Tibial nerve (tissue), 4 donors: ENCODE measurements at regions not wholly inside any gene's neighbourhood (a gene's known extent, or its start where the extent isn't known, plus 50 kb on each side); places are given as distances from the start of the nearest gene placed in this dataset.

ENCODE experiments used
- DNase-seq, 2 donors: peaks; one replicate each; pipeline ENCODE4 v3.0.0-alpha.2; 2019; ENCODE audit warnings: low spot score in 2 of 2
- H3K27ac ChIP-seq, 4 donors: fragments of 200-600 bp; sonication (generic) in 3 of 4; one replicate each; pipeline ENCODE4 v1.5.1; 2017 to 2019; ENCODE audit warnings: mild to moderate bottlenecking in 1 of 4
- H3K27me3 ChIP-seq, 2 donors: fragments of 200-600 bp; sonication (generic) in 1 of 2; one replicate each; pipeline versions ENCODE4 v1.5.1 to v1.6.0; 2017 to 2019
- H3K36me3 ChIP-seq, 3 donors: fragments of 200-600 bp; sonication (generic); one replicate each; pipeline ENCODE4 v1.5.1; 2018 to 2019
- H3K4me1 ChIP-seq, 4 donors: fragments of 200-600 bp; sonication (generic) in 3 of 4; one replicate each; pipeline ENCODE4 v1.5.1; 2017 to 2019
- H3K4me3 ChIP-seq, 4 donors: fragments of 200-600 bp; sonication (generic) in 3 of 4; one replicate each; pipeline ENCODE4 v1.5.1; 2017 to 2019; ENCODE audit warnings: mild to moderate bottlenecking in 1 of 4, moderate library complexity in 1 of 4
- H3K9me3 ChIP-seq, 4 donors: fragments of 200-600 bp; sonication (generic) in 3 of 4; one replicate each; pipeline ENCODE4 v1.5.1; 2017 to 2019
- CTCF ChIP-seq, 5 experiments: fragments of 200-600 bp in 3 of 5; fragments of 450-650 bp in 2 of 5; sonication (generic) in 3 of 5; IDR thresholded peaks; one replicate each; pipeline ENCODE4 v1.5.1; 2016 to 2019; ENCODE audit warnings: antibody characterized with exemption in 5 of 5, mild to moderate bottlenecking in 3 of 5, moderate library complexity in 2 of 5
- EP300 ChIP-seq, 2 donors: sonication (generic); formaldehyde crosslinking; IDR thresholded peaks; one replicate each; pipeline ENCODE4 v1.6.1; 2017; ENCODE audit warnings: antibody characterized with exemption in 2 of 2, mild to moderate bottlenecking in 1 of 2
- POLR2A ChIP-seq, 2 donors: fragments of 450-650 bp; IDR thresholded peaks; one replicate each; pipeline ENCODE4 v1.6.1; 2017; ENCODE audit warnings: antibody characterized with exemption in 2 of 2, mild to moderate bottlenecking in 2 of 2, moderate library complexity in 2 of 2
- WGBS, 2 donors: methylation state at CpG; one replicate each; pipeline ENCODE4 v1.1.5; 2018; 5-methylcytosine and 5-hydroxymethylcytosine counted together

GRCh38 chr4:125991398-125991797, 676.6 kb downstream of the FAT4 start:
- no peaks in the 10 kb centered on the region for H3K4me1 ChIP-seq
- H3K4me3 ChIP-seq, result no peak overlapping the region
- no peaks in the 10 kb centered on the region for H3K27me3 ChIP-seq
- no peak overlapping the region for H3K27ac ChIP-seq
- no peaks in the 10 kb centered on the region for H3K36me3 ChIP-seq
- DNase-seq, result no peak
- H3K9me3 ChIP-seq, result no peaks in the 10 kb centered on the region
- WGBS, 2 donors, result 49 to 61% methylated on average over 2 of the region's 2 CpGs
- TF ChIP-seq CTCF (IDR thresholded peaks at IDR 0.05) (no peak), EP300 (IDR thresholded peaks at IDR 0.05) (no peak), POLR2A (IDR thresholded peaks at IDR 0.05) (no peak)

GRCh38 chr4:125992891-125993290, 678.1 kb downstream of the FAT4 start:
- no peaks in the 10 kb centered on the region for H3K36me3 ChIP-seq
- no peak overlapping the region for H3K4me3 ChIP-seq
- no peaks in the 10 kb centered on the region for H3K9me3 ChIP-seq
- DNase-seq, result no peak
- no peaks in the 10 kb centered on the region for H3K27me3 ChIP-seq
- 75 to 83% methylated on average over 2 of the region's 2 CpGs for WGBS, 2 donors
- TF ChIP-seq EP300 (IDR thresholded peaks at IDR 0.05), result no peak
- no peak for TF ChIP-seq POLR2A (IDR thresholded peaks at IDR 0.05)
- TF ChIP-seq CTCF (IDR thresholded peaks at IDR 0.05), result no peak
- H3K4me1 ChIP-seq, result no peaks in the 10 kb centered on the region
- H3K27ac ChIP-seq, result no peak overlapping the region

- Histone ChIP-seq H3K9me3 (no peaks in the 10 kb centered on the region), H3K4me1 (no peaks in the 10 kb centered on the region), H3K27ac (no peak overlapping the region), H3K4me3 (no peak overlapping the region), H3K27me3 (no peaks in the 10 kb centered on the region), H3K36me3 (no peaks in the 10 kb centered on the region)
- TF ChIP-seq EP300 (IDR thresholded peaks at IDR 0.05), result no peak
- no peak for TF ChIP-seq CTCF (IDR thresholded peaks at IDR 0.05)
- TF ChIP-seq POLR2A (IDR thresholded peaks at IDR 0.05), result no peak
- no peak for DNase-seq
- WGBS, 2 donors, result 60 to 65% methylated on average over 9 of the region's 9 CpGs
Measured at GRCh38 chr4:125994024-125994423, 679.3 kb downstream of the FAT4 start.

GRCh38 chr4:125994430-125994829, 679.7 kb downstream of the FAT4 start:
- Histone ChIP-seq H3K4me3 (no peak overlapping the region), H3K27ac (no peak overlapping the region), H3K36me3 (no peaks in the 10 kb centered on the region), H3K9me3 (no peaks in the 10 kb centered on the region), H3K4me1 (no peaks in the 10 kb centered on the region), H3K27me3 (no peaks in the 10 kb centered on the region)
- 63 to 66% methylated on average over 1 of the region's 1 CpG for WGBS, 2 donors
- no peak for DNase-seq
- TF ChIP-seq POLR2A (IDR thresholded peaks at IDR 0.05) (no peak), EP300 (IDR thresholded peaks at IDR 0.05) (no peak), CTCF (IDR thresholded peaks at IDR 0.05) (no peak)

GRCh38 chr4:126004941-126005340, 690.2 kb downstream of the FAT4 start:
- Histone ChIP-seq H3K36me3 (no peaks in the 10 kb centered on the region), H3K4me1 (no peaks in the 10 kb centered on the region), H3K27me3 (no peaks in the 10 kb centered on the region), H3K9me3 (peaks cover 0 to 1% (median under 1%) of the 10 kb centered on the region in 4 donors), H3K4me3 (no peak overlapping the region), H3K27ac (no peak overlapping the region)
- 40 to 43% methylated on average over 4 of the region's 4 CpGs for WGBS, 2 donors
- no peak for TF ChIP-seq POLR2A (IDR thresholded peaks at IDR 0.05)
- DNase-seq, result no peak

- H3K4me1 ChIP-seq, result no peaks in the 10 kb centered on the region
- no peak overlapping the region for H3K4me3 ChIP-seq
- H3K36me3 ChIP-seq, result no peaks in the 10 kb centered on the region
- WGBS, 2 donors, result 97 to 98% methylated on average over 3 of the region's 3 CpGs
- H3K9me3 ChIP-seq, result peaks cover 0 to 16% (median 3%) of the 10 kb centered on the region in 4 donors
- no peak for DNase-seq
- no peaks in the 10 kb centered on the region for H3K27me3 ChIP-seq
- TF ChIP-seq POLR2A (IDR thresholded peaks at IDR 0.05) (no peak), CTCF (IDR thresholded peaks at IDR 0.05) (no peak), EP300 (IDR thresholded peaks at IDR 0.05) (no peak)
- H3K27ac ChIP-seq, result no peak overlapping the region
Measured at GRCh38 chr4:126007142-126007541, 692.4 kb downstream of the FAT4 start.
